ENCODE measurements at regions not wholly inside any gene's neighbourhood (a gene's known extent, or its start where the extent isn't known, plus 50 kb on each side); places are given as distances from the start of the nearest gene placed in this dataset.

GRCh38 chr4:181564625-181565024 lies 678.6 kb upstream of the TENM3 start:
- DNase-seq (ENCODE audit: low spot score), result no peak

GRCh38 chr4:181566490-181566889 lies 676.7 kb upstream of the TENM3 start:
- no peak for DNase-seq (ENCODE audit: low spot score)

- peak; percentile 15 for DNase-seq (ENCODE audit: low spot score)
Measured at GRCh38 chr4:181569553-181569952, 673.6 kb upstream of the TENM3 start.

DNA sequence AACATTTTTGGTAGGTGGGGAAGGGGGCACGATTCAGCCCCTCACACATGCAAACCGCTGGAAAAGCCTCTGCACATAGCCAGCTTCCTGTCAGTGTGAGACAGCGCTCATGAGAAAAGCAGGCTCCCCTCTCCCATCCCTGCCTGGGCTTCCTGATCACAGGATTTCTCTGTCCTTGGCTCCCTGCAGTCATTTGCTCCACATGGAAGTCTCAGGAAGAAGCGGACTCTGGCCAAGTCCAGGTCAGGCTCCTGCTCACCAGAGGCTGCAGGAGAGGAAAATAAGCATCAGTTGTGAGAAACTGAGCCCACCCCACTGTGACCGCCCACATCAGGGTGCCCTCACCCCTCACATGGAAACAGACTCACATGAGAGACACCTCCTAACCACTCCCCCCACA lies 664.3 kb upstream of the TENM3 start:
- peak; percentile 54 for DNase-seq (ENCODE audit: low spot score)

- no peak for DNase-seq (ENCODE audit: low spot score)
Measured at GRCh38 chr4:181579486-181579885, 663.7 kb upstream of the TENM3 start.

- DNase-seq (ENCODE audit: low spot score), result no peak
Measured at GRCh38 chr4:181581983-181582382, 661.2 kb upstream of the TENM3 start.

DNA sequence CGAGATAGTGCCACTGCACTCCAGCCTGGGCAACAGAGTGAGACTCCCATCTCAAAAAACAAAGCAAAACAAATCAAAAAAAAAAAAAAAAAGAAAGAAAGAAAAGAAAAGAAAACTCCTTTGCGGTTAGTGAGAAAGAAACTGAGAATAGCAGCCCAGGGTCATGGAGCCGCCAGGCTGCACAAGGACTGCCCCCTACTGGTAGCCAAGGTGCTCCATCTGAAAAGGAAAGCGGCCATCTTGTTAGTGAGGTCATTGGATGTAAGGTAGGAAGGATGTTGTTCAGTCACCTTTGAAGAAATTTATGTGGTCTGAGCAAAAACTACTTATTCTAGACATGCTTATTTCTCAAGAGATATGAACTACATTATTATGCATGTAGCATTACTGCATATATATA lies 660.6 kb upstream of the TENM3 start:
- DNase-seq (ENCODE audit: low spot score), result no peak

DNA sequence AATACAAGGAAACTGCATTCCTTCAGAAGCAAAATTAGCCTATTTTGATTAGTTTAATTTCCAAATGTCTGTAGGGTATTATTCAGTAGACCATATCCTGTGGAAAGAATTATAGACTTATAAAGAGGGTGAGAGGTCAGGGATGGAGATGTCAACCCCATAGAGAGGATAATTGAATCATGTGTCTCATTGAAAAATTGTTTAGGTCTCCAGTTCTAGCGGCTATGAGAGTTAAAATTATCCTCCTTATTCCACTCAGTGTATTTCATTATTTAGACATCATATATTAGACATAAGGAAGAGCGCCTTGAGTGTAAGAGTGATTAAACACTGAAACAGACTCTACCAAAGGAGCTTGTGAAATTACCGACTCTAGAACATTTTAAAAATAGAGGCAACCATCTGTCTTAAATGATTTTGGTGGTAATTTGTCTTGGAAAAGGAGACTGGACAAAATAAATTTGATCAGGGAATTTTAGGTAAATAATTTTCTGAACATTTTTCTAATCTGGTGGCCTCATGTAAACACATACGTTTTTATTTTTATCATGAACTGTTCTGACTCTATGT lies 654.4 kb upstream of the TENM3 start:
- no peak for DNase-seq (ENCODE audit: low spot score)

DNA sequence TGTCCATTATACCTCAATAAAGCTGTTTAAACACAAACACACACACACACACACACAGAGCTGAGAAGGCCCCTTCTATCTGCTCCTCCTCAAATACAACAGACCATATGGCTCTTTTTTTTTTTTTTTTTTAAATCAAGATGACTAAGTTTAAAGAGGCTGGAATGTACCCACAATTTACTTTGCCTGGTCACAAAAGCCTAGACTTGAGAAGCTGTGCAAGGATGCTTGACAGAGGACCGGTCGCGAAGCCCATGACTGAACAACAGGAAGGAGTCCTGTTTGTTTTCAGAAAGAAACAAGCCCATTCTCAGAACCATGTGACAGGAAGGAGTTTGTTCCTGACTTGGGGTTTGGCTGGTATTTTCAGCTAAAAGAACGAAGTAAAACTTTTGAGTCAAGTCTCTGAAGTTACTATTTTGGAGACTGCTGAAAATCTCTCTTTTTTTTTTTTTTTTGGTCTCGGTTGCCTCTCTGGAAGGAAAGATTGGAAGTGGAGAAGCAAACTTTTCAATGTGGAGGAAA lies 650.9 kb upstream of the TENM3 start:
- DNase-seq (ENCODE audit: low spot score), result no peak

DNA sequence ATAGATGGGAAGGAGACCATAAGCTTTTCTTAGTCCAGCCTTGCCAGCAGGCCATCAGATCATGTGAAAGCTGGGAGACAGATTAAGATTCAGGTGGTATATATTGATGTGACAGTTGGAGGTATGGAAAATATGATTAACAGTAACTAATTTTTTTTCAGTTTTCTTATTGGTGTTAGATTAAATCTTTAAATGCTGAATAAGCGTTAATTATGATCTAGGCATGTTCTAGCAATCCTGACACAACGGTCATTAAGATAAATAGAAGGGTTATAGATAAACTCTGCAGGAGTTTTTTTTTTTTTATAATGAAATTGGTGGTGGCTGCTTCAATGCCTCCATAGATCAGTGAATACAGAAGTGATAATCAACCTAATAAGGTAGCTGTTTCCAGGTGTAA lies 649.5 kb upstream of the TENM3 start:
- DNase-seq (ENCODE audit: low spot score), result no peak

GRCh38 chr4:181594188-181594587 lies 649.0 kb upstream of the TENM3 start:
- no peak for DNase-seq (ENCODE audit: low spot score)

DNA sequence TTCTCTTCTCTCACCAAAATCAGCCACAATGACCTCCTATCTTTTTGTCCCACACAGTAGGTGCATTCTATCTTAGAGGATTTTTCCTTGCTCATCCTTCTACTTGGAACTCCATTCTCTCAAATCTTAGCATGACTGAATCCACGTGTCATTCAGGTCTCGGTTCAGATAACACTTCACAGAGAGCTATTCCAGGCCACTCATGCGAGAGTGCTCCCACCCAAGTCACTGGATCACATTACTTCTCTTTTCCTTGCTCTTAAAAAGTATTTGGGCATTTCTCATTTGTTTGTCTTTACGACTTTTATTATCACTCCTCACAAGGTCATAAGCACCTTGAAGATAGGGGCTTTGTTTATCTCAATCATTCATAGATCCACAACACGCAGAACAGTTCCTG lies 647.5 kb upstream of the TENM3 start:
- no peak for DNase-seq (ENCODE audit: low spot score)

DNA sequence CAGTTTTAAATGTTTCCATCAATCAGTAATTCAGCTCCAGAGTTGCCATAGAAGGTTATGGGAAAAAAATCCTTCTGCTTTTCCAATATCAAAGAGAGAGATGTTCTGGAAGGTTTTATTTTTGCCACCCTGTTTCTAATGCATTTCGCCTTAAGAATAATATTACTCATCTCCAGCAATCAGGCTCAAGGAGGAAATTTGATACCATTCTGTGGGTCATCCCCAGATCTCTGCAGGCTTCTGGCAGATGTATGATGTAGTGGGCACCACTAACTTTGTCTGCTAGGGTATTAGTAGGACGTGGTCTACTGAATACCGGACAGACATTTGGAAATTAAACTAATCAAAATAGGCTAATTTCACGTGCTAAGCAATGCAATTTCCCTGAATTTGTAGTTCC lies 645.4 kb upstream of the TENM3 start:
- DNase-seq (ENCODE audit: low spot score), result no peak

- no peak for DNase-seq (ENCODE audit: low spot score)
Measured at GRCh38 chr4:181599134-181599533, 644.1 kb upstream of the TENM3 start.

GRCh38 chr4:181601103-181601502 lies 642.1 kb upstream of the TENM3 start:
- no peak for DNase-seq (ENCODE audit: low spot score)

- no peak for DNase-seq (ENCODE audit: low spot score)
Measured at GRCh38 chr4:181604546-181604945, 638.7 kb upstream of the TENM3 start.

DNA sequence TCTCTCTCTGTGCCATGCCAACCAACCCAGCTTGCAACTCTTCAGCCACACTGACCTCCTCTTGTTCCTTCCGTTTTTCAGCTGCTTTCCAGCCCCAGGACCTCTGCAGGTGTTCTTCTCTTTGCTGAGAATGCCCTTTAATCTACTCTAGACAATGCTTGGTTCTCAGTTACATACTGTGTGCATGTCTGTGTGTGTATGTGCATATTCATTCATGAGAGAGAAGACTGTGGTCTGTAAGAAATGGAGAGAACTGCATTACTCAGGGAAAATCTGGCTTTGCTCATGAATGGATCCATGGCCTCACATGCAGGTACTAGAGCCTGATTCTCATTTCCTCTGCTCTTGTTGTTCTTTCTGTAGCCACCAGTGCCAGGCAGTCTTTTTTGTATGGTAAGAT lies 636.9 kb upstream of the TENM3 start:
- DNase-seq (ENCODE audit: low spot score), result no peak

- peak; percentile 15 for DNase-seq (ENCODE audit: low spot score)
Measured at GRCh38 chr4:181608181-181608580, 635.0 kb upstream of the TENM3 start.

DNA sequence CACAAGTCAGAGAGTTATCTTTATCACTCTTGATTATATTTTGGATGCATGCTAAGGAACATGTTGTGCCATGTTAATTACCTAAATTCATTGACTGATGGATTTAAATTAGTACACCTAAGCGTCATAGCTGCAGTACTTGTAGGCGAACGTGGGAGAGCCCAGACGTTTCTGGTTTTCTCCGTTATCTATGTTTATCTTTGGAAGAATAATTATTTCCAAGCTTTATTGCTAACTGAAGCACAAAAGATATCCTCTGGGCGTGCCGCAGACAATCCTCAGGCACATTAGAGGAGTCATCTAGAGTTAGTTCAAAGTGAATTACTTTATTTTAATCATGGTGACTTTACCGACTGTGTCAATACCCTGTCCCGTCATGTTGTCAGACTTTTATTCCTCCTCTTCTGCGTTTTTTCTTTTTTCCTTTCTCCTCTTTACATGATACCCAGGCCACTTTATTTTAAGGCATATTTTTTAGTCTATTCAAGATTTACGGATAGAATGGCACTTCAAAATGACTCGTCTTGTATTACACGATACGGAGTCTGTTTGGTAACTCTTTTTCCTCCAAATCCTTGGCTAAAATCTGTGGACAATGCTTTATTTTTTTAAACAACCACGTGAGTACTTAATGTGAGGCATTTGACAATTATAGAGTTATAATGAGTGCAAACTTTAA lies 632.0 kb upstream of the TENM3 start:
- no peak for DNase-seq (ENCODE audit: low spot score)

GRCh38 chr4:181611946-181612600 lies 631.1 kb upstream of the TENM3 start:
- no peak for DNase-seq (ENCODE audit: low spot score)

GRCh38 chr4:181613200-181613599 lies 630.0 kb upstream of the TENM3 start:
- DNase-seq (ENCODE audit: low spot score), result no peak

GRCh38 chr4:181618038-181618618 lies 625.1 kb upstream of the TENM3 start:
- DNase-seq (ENCODE audit: low spot score), result no peak

GRCh38 chr4:181618896-181619295 lies 624.3 kb upstream of the TENM3 start:
- DNase-seq (ENCODE audit: low spot score), result no peak
